ENCODE measurements at regions not wholly inside any gene's neighbourhood (a gene's known extent, or its start where the extent isn't known, plus 50 kb on each side); places are given as distances from the start of the nearest gene placed in this dataset.

GRCh38 chr4:114193624-114194399 lies 214.4 kb upstream of the ARSJ start:
- no peak for DNase-seq
- no peaks in the 10 kb centered on the region for H3K4me1 ChIP-seq
- intact Hi-C loops (cut with DNase I; ENCODE audit: low total_unique reads) = no loop called here
- no peaks in the 10 kb centered on the region for H3K9me3 ChIP-seq
- no peak for TF ChIP-seq CTCF (IDR thresholded peaks at IDR 0.05)
- no peaks in the 10 kb centered on the region for H3K27me3 ChIP-seq
- WGBS, 2 donors = 34 to 54% methylated on average over 5 of the region's 5 CpGs
- no peaks in the 10 kb centered on the region for H3K36me3 ChIP-seq (ENCODE audit: low read depth, missing control alignments)
- H3K4me3 ChIP-seq = no peak overlapping the region
- no peak overlapping the region for H3K27ac ChIP-seq

GRCh38 chr4:114196606-114197005 lies 217.2 kb upstream of the ARSJ start:
- Histone ChIP-seq H3K4me3 (no peak overlapping the region), H3K4me1 (no peaks in the 10 kb centered on the region), H3K9me3 (no peaks in the 10 kb centered on the region), H3K27ac (no peak overlapping the region), H3K36me3 (ENCODE audit: low read depth, missing control alignments) (no peaks in the 10 kb centered on the region), H3K27me3 (no peaks in the 10 kb centered on the region)
- DNase-seq = no peak
- TF ChIP-seq POLR2A (IDR thresholded peaks at IDR 0.05) (no peak), CTCF (IDR thresholded peaks at IDR 0.05) (no peak)
- WGBS, 2 donors = 95% methylated on average over 2 of the region's 2 CpGs
- intact Hi-C loops (cut with DNase I; ENCODE audit: low total_unique reads) = no loop called here

- no peaks in the 10 kb centered on the region for H3K36me3 ChIP-seq (ENCODE audit: low read depth, missing control alignments)
- no peak for TF ChIP-seq POLR2A (IDR thresholded peaks at IDR 0.05)
- no peak for TF ChIP-seq CTCF (IDR thresholded peaks at IDR 0.05)
- no peaks in the 10 kb centered on the region for H3K27me3 ChIP-seq
- H3K27ac ChIP-seq = no peak overlapping the region
- WGBS, 2 donors = 93 to 94% methylated on average over 3 of the region's 3 CpGs
- intact Hi-C loops (cut with DNase I; ENCODE audit: low total_unique reads) = no loop called here
- H3K9me3 ChIP-seq = no peaks in the 10 kb centered on the region
- H3K4me1 ChIP-seq = no peaks in the 10 kb centered on the region
- no peak for DNase-seq
- no peak overlapping the region for H3K4me3 ChIP-seq
Observed at GRCh38 chr4:114200026-114200425, 220.6 kb upstream of the ARSJ start.

GRCh38 chr4:114205261-114205660 lies 225.8 kb upstream of the ARSJ start:
- WGBS, 2 donors = 95 to 97% methylated on average over 1 of the region's 1 CpG
- intact Hi-C loops (cut with DNase I; ENCODE audit: low total_unique reads) = no loop called here
- no peak overlapping the region for H3K4me3 ChIP-seq
- no peaks in the 10 kb centered on the region for H3K36me3 ChIP-seq (ENCODE audit: low read depth, missing control alignments)
- H3K4me1 ChIP-seq = no peaks in the 10 kb centered on the region
- TF ChIP-seq CTCF (IDR thresholded peaks at IDR 0.05) = no peak
- H3K27me3 ChIP-seq = no peaks in the 10 kb centered on the region
- no peak overlapping the region for H3K27ac ChIP-seq
- no peaks in the 10 kb centered on the region for H3K9me3 ChIP-seq
- DNase-seq = no peak

- intact Hi-C loops (cut with DNase I; ENCODE audit: low total_unique reads) = no loop called here
- no peak for DNase-seq
- H3K4me3 ChIP-seq = no peak overlapping the region
- H3K9me3 ChIP-seq = no peaks in the 10 kb centered on the region
- no peaks in the 10 kb centered on the region for H3K36me3 ChIP-seq (ENCODE audit: low read depth, missing control alignments)
- no peaks in the 10 kb centered on the region for H3K4me1 ChIP-seq
- H3K27me3 ChIP-seq = no peaks in the 10 kb centered on the region
- TF ChIP-seq POLR2A (IDR thresholded peaks at IDR 0.05) = no peak
- no peak for TF ChIP-seq CTCF (IDR thresholded peaks at IDR 0.05)
- 29 to 36% methylated on average over 3 of the region's 3 CpGs for WGBS, 2 donors
- H3K27ac ChIP-seq = no peak overlapping the region
Observed at GRCh38 chr4:114208574-114209151, 229.2 kb upstream of the ARSJ start.

All from testis (tissue), 2 donors.